Activated CD4-positive, alpha-beta T cell treated with anti-CD3 and anti-CD28 coated beads, Interleukin-2, amount 50 U/mL, for 48 hours (primary cell): ENCODE measurements at regions not wholly inside any gene's neighbourhood (a gene's known extent, or its start where the extent isn't known, plus 50 kb on each side); places are given as distances from the start of the nearest gene placed in this dataset.
A peak's percentile ranks its signal among the peaks of the same experiment; 100 is the strongest.
"Not testable (repeated sequence)": the region's sequence is repeated elsewhere in the genome, so short reads cannot be mapped to it uniquely, and the experiment has no call there.

Experiments used
- DNase-seq, 2 experiments: peaks; one replicate each; pipeline ENCODE4 v3.0.0-alpha.2; 2020

DNA sequence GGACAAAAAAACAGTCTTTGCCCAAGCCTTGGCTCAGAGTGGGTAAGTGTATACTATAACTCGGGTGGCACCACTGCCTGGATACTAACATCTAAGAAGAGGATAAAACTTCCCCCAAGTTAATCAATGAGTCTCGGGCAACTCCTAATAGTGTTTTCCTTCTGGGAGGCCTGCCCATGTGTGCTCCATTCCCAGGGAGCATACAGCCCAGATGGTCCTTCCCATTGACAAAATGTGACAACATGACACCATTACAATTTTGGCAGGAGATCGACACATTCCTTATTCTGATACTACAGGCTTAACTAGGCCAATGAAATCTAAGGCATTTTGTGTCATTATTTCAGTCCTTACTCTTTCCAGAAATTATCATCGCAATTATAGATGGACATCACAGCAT, 52.7 kb upstream of the CRIM1 start:
- DNase-seq, result no peak

DNA sequence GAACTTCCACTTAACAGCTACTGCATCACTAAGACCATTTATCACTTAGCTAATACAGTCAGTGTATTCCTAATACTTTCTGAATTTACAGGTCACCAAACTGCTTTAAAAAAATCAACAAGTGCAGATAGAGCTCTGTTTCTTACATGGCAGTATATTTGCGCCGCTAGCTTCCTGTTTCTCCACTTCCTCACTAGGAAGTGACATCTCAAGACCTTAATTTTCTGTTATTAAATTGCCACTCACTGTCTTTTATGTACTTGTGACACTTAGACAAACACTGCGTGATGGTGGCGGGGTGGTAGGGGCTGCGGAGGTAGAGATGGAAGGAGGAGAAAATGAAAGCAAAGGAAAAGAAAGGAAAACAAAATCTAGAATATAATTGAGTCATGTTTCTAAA, 53.7 kb upstream of the CRIM1 start:
- DNase-seq, result no peak

DNA sequence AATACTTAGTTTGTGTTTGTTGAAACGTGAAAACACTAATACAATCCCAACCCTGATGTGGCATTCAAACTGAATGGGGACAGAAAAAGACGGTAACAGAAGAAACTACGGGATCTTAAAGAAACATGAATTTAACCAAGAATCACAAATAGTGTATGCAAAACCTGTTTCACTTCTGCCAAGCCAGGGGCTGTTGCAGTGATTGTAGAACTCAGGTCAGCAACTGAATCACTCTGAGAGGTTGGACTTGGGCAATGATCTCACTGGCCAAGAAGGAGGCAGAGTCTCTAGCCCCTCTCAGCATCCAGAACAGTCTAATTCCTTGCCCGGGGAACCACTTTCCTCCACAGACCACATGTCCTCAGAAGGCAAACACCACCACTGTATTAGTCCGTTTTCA, 54.9 kb upstream of the CRIM1 start:
- DNase-seq, result no peak

- DNase-seq, result no peak
Observed at GRCh38 chr2:36296798-36297197, 58.8 kb upstream of the CRIM1 start.

DNA sequence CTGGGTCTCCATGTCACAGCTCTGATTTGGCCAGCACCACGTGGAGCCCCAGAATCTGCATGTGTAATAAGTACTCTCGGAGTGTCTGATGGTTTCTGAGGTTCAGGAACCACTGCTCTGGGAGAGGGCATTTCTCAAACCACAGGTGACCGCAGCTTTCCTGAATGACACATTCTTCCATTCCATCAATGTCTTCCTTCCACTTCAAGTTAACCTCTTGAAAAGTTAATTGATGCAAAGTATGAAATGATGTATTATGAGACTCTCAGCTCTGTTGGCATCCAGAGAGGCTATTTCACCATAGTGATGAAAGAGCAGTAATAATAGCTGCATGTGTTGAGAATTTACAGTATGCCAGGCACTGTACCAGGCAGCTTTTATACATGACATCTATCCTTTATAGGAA, 61.3 kb upstream of the CRIM1 start:
- DNase-seq, result peak; percentile 22 to 48

- no peak for DNase-seq
Observed at GRCh38 chr2:36290306-36290856, 65.2 kb upstream of the CRIM1 start.

- DNase-seq, result no peak
Observed at GRCh38 chr2:36289731-36290130, 65.8 kb upstream of the CRIM1 start.

DNA sequence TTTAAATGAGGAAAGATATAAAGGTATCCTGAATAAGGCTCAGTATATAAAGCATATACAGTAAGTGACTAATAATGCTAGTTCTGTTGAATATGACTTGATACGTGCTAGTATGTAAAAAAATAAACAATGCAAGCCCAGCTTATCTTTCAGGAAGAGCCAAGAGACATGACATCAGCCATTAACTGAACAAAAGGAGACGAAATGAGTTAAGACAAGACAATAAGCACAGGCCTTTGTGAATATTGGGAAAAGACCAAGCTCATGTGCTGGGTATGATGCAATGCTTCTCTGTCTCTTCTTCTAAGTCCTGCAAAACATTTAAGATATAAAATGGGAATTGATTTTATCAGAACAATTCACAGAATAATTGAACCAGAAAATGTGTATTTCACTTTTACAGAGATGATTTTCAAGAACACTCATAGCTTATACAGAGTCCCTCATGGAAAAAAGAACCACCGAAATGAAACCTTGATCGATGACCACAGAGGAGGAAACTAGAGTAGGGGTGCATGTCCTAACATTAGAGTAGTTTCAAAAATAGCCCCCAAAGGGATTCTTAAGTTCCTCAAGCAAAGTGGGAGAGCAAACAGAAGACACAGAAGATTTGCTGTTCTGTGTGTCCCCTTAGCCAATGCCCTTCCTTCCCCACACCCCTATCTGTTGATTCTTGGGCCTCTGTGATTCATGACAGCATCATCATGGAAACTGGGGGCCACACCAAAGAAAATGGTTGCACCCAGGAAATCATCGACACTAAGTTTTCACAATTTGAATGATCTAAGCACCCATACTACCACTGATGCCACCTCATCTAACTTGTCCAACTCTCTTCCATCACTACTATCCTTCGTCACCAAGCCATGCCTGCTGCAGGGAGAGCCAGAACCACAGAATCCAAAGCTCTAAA, 68.0 kb upstream of the CRIM1 start:
- DNase-seq, result peak; percentile 15 to 37

DNA sequence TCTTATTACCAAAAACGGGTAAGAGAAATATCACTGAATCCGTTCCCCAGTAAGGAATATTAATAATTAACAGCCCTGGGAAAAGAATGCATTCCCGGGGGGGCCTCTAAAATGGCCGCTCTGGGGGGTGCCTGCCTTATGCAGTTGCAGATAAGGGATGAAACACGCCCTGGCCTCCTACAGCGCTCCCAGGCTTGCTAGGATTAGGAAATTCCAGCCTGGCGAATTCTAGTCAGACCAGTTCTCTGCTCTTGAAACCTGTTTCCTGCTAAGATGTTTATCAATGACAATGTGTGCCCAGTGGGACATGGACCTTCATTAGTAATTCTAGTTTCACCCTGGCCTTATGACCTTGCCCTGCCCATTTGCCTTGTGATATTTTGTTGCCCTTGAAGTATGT, 76.1 kb upstream of the CRIM1 start:
- DNase-seq, result not testable (repeated sequence)

GRCh38 chr2:36277881-36278523, 77.6 kb upstream of the CRIM1 start:
- DNase-seq, result no peak

DNA sequence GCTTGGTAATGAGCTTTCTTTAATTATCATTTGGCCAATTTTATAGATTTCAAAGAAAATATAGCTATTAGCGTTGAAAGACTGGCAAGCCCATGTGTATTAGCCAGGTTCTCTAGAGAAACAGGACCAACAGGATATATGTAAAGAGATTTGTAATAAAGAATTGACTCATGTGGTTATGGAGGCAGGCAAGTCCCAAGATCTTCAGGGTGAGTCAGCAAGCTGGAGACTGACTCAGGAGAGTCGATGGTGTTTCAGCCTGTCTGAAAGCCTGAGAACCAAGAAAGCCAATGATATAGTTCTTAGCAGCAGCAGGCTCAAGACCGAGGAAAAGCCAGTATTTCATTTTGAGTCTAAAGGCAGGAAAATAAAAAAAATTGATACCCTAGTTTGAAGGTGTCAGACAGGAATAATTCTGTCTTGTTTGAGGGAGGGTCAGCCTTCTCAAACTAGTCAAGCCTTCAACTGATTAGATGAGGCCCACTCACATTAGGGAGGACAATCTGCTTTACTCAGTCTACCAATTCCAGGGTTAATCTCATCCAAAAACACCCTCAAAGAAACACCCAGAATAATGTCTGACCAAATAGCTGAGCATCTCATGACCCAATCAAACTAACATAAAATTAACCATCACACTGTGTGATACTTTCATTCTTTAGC, 78.3 kb upstream of the CRIM1 start:
- DNase-seq, result peak; percentile 22 to 42

GRCh38 chr2:36271266-36271665, 84.3 kb upstream of the CRIM1 start:
- no peak for DNase-seq

DNA sequence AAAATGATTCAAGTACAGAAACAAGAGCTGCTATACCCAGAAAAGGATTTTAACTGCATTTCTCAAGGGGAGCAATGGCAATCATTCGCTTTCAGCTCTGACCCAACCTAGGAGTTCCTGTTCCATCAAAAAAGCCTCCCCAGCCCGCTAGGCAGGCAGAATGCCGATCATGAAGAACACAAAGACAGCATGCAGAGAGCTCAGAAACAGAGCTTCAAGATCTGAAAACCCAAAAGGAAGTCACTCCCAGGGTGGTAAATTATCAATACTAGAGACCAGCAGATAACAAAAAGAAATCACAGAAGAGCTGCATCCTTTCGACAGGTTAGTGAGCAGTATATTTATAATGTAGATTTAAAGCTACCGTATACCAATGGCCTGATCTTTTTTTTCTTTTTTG, 84.8 kb upstream of the CRIM1 start:
- no peak for DNase-seq

DNA sequence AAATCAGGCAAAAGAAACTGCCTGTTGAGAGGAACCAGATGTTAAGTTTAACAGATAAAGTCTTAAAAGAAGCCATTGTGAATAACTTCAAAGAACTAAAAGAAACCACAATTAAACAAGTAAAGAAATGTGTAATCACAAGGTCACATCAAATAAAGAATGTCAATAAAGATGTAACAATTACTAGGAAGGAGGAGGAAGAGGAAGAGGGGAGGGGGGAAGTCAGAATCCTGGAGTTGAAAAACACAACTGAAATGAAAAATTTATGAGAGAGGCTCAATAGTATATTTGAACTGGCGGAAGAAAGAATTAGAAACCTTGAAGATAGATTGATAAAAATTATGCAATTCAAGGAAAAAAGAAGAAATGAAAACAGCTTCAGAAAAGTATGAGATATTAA, 88.4 kb upstream of the CRIM1 start:
- DNase-seq, result no peak

DNA sequence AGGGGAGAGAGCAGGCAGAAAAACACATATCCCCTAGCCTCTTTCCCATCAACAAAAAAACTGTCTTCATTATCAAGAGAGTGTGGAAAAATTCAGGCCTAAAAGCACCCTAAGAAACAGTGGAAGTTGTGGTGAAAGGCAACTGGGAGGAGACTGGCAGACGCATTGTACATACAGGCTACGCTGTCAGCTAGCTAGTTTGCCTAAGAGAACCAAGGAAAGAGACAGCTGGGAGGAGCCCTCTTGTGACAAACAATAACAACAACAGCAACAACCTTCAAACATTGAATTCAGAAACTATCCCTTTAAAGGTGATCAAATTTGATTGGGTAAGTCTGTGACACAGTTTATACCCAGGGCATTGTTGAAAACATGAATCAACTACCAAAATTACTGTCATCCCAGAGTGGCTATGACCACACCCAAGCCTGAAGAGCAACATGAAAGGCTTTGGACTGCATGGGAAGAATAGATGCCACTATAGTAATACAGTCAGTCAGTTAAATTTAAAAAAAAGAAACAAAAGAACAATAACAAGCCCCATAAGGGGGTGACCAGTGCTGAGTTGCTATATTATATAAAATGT, 88.9 kb upstream of the CRIM1 start:
- DNase-seq, result no peak

DNA sequence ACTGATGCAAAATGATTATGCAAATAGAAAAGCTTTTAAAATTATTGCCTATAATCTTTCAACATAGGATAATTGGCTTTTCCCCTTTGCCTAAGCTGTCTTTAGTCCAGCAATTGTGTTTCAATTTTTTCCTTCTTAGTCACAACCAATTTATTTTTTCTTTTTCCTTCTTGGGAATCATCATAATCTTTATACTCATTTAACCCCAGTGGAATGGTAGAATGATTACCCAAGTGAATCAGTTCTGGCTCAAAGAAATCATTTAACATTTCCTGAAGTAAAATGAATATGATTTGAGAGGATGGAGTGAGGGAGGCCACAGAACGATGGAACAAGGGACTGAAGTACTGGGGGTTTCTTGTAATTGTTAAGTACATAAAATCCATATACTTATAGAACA, 93.0 kb upstream of the CRIM1 start:
- DNase-seq, result no peak

DNA sequence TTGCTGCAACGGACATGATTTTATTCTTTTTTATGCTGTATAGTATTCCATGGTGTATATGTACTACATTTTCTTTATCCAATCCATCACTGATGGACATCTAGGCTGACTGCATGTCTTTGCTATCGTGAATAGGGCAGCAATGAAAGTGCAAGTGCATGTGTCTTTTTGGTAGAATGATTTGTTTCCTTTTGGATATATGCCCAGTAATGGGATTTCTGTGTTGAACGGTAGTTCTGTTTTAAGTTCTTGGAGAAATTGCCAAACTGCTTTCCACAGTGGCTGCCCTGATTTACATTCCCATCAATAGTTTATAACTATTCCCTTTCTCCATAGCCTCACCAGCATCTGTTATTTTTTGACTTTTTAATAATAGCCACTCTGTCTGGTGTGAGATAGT, 99.7 kb upstream of the CRIM1 start:
- no peak for DNase-seq

DNA sequence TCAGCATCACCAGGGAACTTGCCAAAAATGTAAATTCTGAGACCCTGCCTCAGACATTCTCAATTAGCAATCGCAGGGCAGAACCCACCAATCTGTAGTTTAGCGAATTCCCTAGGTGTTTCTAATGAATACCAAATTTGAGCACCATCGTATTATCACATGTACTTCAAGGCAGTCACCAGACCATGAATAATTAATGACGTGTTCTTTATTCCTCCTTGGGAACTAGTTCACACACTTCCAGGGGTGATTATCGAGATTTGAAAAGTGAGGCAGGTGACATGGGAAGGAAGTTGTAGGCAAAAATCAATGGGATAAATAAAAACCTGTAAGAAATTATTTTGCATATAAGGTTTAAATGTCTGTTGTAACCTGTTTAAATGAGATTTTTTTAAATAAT, 102.5 kb upstream of the CRIM1 start:
- no peak for DNase-seq

DNA sequence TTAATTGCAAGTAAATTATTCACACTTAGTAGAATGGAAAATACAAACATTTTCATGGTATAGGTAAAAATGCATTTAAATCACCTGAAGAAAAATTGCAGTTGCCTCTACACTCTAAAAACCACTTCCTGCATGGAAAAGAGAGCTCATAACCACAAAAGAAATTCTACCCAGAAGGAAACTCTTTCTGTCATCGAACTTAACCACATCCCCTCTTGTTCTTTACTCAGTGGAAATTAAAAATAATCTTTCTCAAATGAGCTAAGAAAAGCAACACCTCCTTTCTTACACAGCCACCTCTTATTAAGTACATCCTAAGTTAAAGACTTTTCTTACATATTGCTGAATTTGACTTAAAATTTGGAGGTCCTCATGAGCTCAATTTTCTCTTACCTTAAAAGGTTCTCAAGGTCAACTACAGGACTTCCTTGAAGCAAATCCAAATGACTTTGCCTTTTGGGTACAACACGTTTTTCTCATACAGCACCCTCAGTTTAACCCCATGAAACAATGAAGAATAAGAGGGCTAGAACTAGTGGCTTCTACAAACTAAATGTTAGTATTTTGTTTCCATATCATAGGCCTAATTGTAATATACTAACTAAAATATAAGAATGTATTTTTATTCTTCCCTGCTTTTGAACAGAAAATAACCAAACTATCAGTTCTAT, 109.1 kb upstream of the CRIM1 start:
- no peak for DNase-seq

GRCh38 chr2:36245651-36246050, 109.9 kb upstream of the CRIM1 start:
- no peak for DNase-seq

DNA sequence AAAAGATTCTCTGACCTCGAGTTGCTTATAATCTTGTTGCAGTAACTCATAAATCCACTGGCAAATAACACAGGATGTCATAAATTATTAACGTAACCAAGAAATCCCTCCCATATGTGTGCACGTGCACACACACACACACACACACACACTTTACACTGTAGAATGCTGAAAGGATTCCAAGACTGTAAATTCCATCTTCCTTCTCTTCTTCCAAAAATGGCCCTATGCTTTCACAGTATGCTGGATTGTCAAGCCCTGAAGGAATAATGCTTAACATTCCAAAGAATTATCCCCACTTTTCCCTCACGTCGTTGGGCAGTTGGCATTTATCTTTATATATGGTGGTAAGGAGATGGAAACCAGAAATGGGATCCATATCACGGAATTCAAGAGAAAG, 117.5 kb upstream of the CRIM1 start:
- DNase-seq, result no peak

GRCh38 chr2:36235882-36236281, 119.7 kb upstream of the CRIM1 start:
- no peak for DNase-seq

GRCh38 chr2:36235426-36235825, 120.2 kb upstream of the CRIM1 start:
- no peak for DNase-seq
